Hepatocyte (in vitro differentiated cells): ENCODE measurements at regions not wholly inside any gene's neighbourhood (a gene's known extent, or its start where the extent isn't known, plus 50 kb on each side); places are given as distances from the start of the nearest gene placed in this dataset.

ENCODE experiments used
- EZH2 ChIP-seq: fragments of 200-600 bp; sonication (generic); IDR thresholded peaks from 2 replicates; pipeline ENCODE4 v1.6.1; 2016; ENCODE audit warnings: antibody characterized with exemption, mild to moderate bottlenecking, borderline replicate concordance
- TF ChIP-seq, protein P1 (sequence below): fragments of 200-600 bp; sonication (generic); IDR thresholded peaks from 2 replicates; pipeline ENCODE4 v1.5.1; 2016; ENCODE audit warnings: antibody characterized with exemption, mild to moderate bottlenecking; ENCODE audit not compliant: poor library complexity

GRCh38 chr3:1723726-1724125 lies 374.9 kb upstream of the CNTN4 start:
- TF ChIP-seq, protein P1, sequence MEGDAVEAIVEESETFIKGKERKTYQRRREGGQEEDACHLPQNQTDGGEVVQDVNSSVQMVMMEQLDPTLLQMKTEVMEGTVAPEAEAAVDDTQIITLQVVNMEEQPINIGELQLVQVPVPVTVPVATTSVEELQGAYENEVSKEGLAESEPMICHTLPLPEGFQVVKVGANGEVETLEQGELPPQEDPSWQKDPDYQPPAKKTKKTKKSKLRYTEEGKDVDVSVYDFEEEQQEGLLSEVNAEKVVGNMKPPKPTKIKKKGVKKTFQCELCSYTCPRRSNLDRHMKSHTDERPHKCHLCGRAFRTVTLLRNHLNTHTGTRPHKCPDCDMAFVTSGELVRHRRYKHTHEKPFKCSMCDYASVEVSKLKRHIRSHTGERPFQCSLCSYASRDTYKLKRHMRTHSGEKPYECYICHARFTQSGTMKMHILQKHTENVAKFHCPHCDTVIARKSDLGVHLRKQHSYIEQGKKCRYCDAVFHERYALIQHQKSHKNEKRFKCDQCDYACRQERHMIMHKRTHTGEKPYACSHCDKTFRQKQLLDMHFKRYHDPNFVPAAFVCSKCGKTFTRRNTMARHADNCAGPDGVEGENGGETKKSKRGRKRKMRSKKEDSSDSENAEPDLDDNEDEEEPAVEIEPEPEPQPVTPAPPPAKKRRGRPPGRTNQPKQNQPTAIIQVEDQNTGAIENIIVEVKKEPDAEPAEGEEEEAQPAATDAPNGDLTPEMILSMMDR = no peak
- TF ChIP-seq EZH2 = no peak
